GM19395 (cell line): ENCODE measurements at regions not wholly inside any gene's neighbourhood (a gene's known extent, or its start where the extent isn't known, plus 50 kb on each side); places are given as distances from the start of the nearest gene placed in this dataset.

Experiments
- ATAC-seq: cut with Tn5 transposase; IDR thresholded peaks from one replicate; pipeline ENCODE4 v1.9.1; 2021; ENCODE audit warnings: mild to moderate bottlenecking, moderate library complexity; ENCODE audit not compliant: unreplicated experiment

- ATAC-seq: peak; percentile 83
Measured at GRCh38 chr14:60349663-60350365, 100.8 kb downstream of the PPM1A start.

- ATAC-seq: no peak
Measured at GRCh38 chr14:60350366-60350720, 101.3 kb downstream of the PPM1A start.

- no peak for ATAC-seq
Measured at GRCh38 chr14:60353420-60353819, 104.4 kb downstream of the PPM1A start.

DNA sequence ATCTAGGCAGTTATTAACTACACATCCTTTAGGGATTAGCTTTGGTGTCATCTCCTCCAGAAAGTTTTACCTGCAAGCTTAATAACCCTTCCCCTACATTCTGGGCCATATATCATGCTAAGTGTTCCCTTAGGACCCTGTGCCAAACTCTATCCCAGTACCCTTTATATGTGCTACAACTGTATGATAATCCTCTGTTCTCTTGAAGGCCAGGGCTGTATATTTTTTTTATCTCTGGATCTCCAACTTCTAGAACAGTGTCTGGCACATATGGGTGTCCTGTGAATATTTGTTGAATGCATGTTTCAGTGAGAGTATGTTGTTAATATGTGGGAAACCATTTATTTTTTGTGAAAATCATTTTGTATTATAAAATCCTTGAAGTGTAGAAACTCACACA lies 106.7 kb downstream of the PPM1A start:
- ATAC-seq: no peak

GRCh38 chr14:60356386-60356785 lies 107.4 kb downstream of the PPM1A start:
- no peak for ATAC-seq

GRCh38 chr14:60356906-60357550 lies 108.0 kb downstream of the PPM1A start:
- ATAC-seq: no peak

GRCh38 chr14:60357551-60358149 lies 108.6 kb downstream of the PPM1A start:
- ATAC-seq: no peak

DNA sequence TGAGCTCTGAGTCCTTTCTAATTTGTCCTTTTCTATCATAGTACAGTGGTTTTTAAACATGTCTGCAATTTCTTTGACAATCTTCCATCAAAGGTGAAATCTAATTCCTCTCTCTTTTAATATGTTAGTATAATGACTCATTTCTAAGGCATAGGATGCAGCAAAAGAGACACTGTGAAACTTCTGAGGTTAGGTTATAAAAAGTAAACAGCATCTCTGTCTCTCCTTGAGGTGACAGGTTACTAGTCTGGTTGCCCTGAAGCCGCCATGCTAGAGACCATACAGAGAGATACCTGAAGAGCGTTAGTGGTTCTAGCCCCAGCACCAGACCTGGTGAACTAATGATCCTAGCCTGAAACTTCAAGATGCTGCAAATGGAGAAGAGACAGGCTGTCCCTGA lies 114.3 kb downstream of the PPM1A start:
- no peak for ATAC-seq

- ATAC-seq: no peak
Measured at GRCh38 chr14:60363687-60364086, 114.7 kb downstream of the PPM1A start.

GRCh38 chr14:60381909-60382308 lies 104.0 kb downstream of the C14orf39 start:
- ATAC-seq: no peak
